GM12878 (cell line): ENCODE measurements at regions not wholly inside any gene's neighbourhood (a gene's known extent, or its start where the extent isn't known, plus 50 kb on each side); places are given as distances from the start of the nearest gene placed in this dataset.

ENCODE experiments used
- ATAC-seq: fragments of 200-7000 bp; cut with Tn5 transposase; 3 replicates; pipeline ENCODE4 v1.9.1; 2020; ENCODE audit warnings: mild to moderate bottlenecking, moderate library complexity
- BruUV-seq: library from RNA; stranded (reverse); fragments of 400-500 nt; replicated peaks from 2 replicates; lab custom pipeline; 2021; lab: Mats Ljungman, UMichigan
- CTCF ChIA-PET: fragments of 300-600 bp; sonication (Branson Sonifier 250); formaldehyde crosslinking; extraction: SDS; loops from one replicate; lab custom pipeline; 2021; ENCODE audit warnings: inconsistent platforms; lab: Yijun Ruan, JAX
- POLR2A ChIA-PET: fragments of 350-600 bp; formaldehyde crosslinking; extraction: SDS; loops from one replicate; lab custom pipeline; 2021; ENCODE audit warnings: inconsistent platforms; lab: Charles Lee
- RAD21 ChIA-PET: fragments of 300-600 bp; sonication (Branson Sonifier 250); formaldehyde crosslinking; loops from one replicate; lab custom pipeline; 2023; ENCODE audit warnings: antibody characterized with exemption; ENCODE audit not compliant: unreplicated experiment; lab: Charles Lee
- SMC1A ChIA-PET: fragments of 300-600 bp; sonication (Branson Sonifier 250); formaldehyde crosslinking; loops from one replicate; lab custom pipeline; 2023; ENCODE audit not compliant: unreplicated experiment, uncharacterized antibody; lab: Charles Lee
- DNase-seq: peaks from one replicate; pipeline ENCODE4 v3.0.0-alpha.2; 2011; ENCODE audit warnings: low read depth, low spot score
- FAIRE-seq: peaks from 3 replicates; lab custom pipeline; 2011; peaks lifted over from hg19 to GRCh38; lab: Jason Lieb, UNC
- H2AFZ ChIP-seq: 2 replicates; pipeline ENCODE4 v1.6.0; 2011; ENCODE audit warnings: low read depth, low read length, control low read depth; ENCODE audit not compliant: control insufficient read depth
- H3K27ac ChIP-seq: 2 replicates; pipeline ENCODE4 v1.5.1; 2011; ENCODE audit warnings: control low read depth; ENCODE audit not compliant: control insufficient read depth, insufficient read depth
- H3K27me3 ChIP-seq, 2 experiments: replicated peaks in 1 of 2; 2 replicates each; pipeline versions ENCODE4 v1.6.0 to v1.6.1; 2011; ENCODE audit warnings: low read length in 1 of 2; ENCODE audit not compliant: control insufficient read depth in 2 of 2, insufficient read depth in 2 of 2
- H3K36me3 ChIP-seq, 2 experiments: 2 replicates each; pipeline ENCODE4 v1.5.1; 2011; ENCODE audit warnings: low read length in 1 of 2; ENCODE audit not compliant: control insufficient read depth in 2 of 2, insufficient read depth in 2 of 2
- H3K4me1 ChIP-seq: 2 replicates; pipeline ENCODE4 v1.6.1; 2011; ENCODE audit warnings: mild to moderate bottlenecking, low read length, moderate library complexity, mixed read lengths; ENCODE audit not compliant: control insufficient read depth, insufficient read depth
- H3K4me2 ChIP-seq: 2 replicates; pipeline ENCODE4 v1.6.0; 2011; ENCODE audit warnings: control low read depth; ENCODE audit not compliant: control insufficient read depth, insufficient read depth
- H3K4me3 ChIP-seq: fragments of 200-600 bp; sonication (generic); 2 replicates; pipeline ENCODE4 v1.5.1; 2016
- H3K79me2 ChIP-seq: 2 replicates; pipeline ENCODE4 v1.6.0; 2011; ENCODE audit warnings: low read length; ENCODE audit not compliant: control insufficient read depth, insufficient read depth
- H3K9ac ChIP-seq: 2 replicates; pipeline ENCODE4 v1.8.0; 2011; ENCODE audit warnings: low read length, control low read depth, mixed read lengths; ENCODE audit not compliant: control insufficient read depth, insufficient read depth
- H3K9me3 ChIP-seq: replicated peaks from 3 replicates; pipeline ENCODE4 v1.5.1; 2011; ENCODE audit warnings: mild to moderate bottlenecking, low read length; ENCODE audit not compliant: control insufficient read depth, insufficient read depth
- H4K20me1 ChIP-seq: 2 replicates; pipeline ENCODE4 v1.6.0; 2011; ENCODE audit not compliant: control insufficient read depth, insufficient read depth
- BCLAF1 ChIP-seq: fragments of 450-650 bp; IDR thresholded peaks from 2 replicates; pipeline ENCODE4 v1.6.1; 2017; ENCODE audit warnings: antibody characterized with exemption, mild to moderate bottlenecking, moderate library complexity
- CREM ChIP-seq: IDR thresholded peaks from 2 replicates; pipeline ENCODE4 v1.6.1; 2014; ENCODE audit warnings: antibody characterized with exemption, low read depth
- ESRRA ChIP-seq: IDR thresholded peaks from 2 replicates; pipeline ENCODE4 v1.6.1; 2012; ENCODE audit warnings: mild to moderate bottlenecking, low read length, improper control_type of control experiment
- HDAC6 ChIP-seq: fragments of 200-600 bp; sonication (generic); IDR thresholded peaks from one replicate; pipeline ENCODE4 v1.8.0; 2017; ENCODE audit warnings: antibody characterized with exemption; ENCODE audit not compliant: unreplicated experiment
- HSF1 ChIP-seq: fragments of 150-350 bp; IDR thresholded peaks from 2 replicates; pipeline ENCODE4 v1.6.1; 2014; ENCODE audit warnings: mild to moderate bottlenecking, low read depth, low read length
- RAD51 ChIP-seq: fragments of 450-650 bp; IDR thresholded peaks from 2 replicates; pipeline ENCODE4 v1.6.1; 2016; ENCODE audit warnings: moderate library complexity, mild to moderate bottlenecking, inconsistent platforms
- SIN3A ChIP-seq: IDR thresholded peaks from 2 replicates; pipeline ENCODE4 v1.6.1; 2012; ENCODE audit warnings: low read depth, low read length, improper control_type of control experiment
- SMC3 ChIP-seq: IDR thresholded peaks from 2 replicates; pipeline ENCODE4 v1.6.1; 2011; ENCODE audit warnings: low read length, improper control_type of control experiment, borderline replicate concordance
- STAT1 ChIP-seq: fragments of 450-650 bp; conservative IDR thresholded peaks from 2 replicates; pipeline ENCODE4 v1.6.1; 2014; ENCODE audit warnings: antibody characterized with exemption, mild to moderate bottlenecking
- SUPT20H ChIP-seq: IDR thresholded peaks from 2 replicates; pipeline ENCODE4 v1.6.1; 2011; ENCODE audit warnings: low read depth, mild to moderate bottlenecking, low read length, moderate library complexity, borderline replicate concordance; ENCODE audit not compliant: control insufficient read depth
- TARDBP ChIP-seq: IDR thresholded peaks from 2 replicates; pipeline ENCODE4 v1.6.1; 2016; ENCODE audit warnings: borderline replicate concordance
- TBL1XR1 ChIP-seq: IDR thresholded peaks from 2 replicates; pipeline ENCODE4 v1.6.1; 2012; ENCODE audit warnings: low read depth, low read length, improper control_type of control experiment
- TCF7 ChIP-seq: IDR thresholded peaks from 2 replicates; pipeline ENCODE4 v1.6.1; 2014; ENCODE audit warnings: antibody characterized with exemption, borderline replicate concordance
- WGBS: methylation state at CpG from one replicate; pipeline ENCODE4 v1.1.6; 2016; ENCODE audit warnings: low lambda C conversion rate; ENCODE audit not compliant: insufficient replicate concordance, insufficient coverage; ENCODE audit errors: missing lambda C conversion rate; 5-methylcytosine and 5-hydroxymethylcytosine counted together
- in situ Hi-C: fragments of 300-500 bp; cut with MboI; formaldehyde crosslinking; loops from 9 replicates; pipeline ENCODE4 v1.14.3; 2018; ENCODE audit warnings: mixed read lengths
- intact Hi-C: fragments of 100-400 bp; cut with micrococcal nuclease; formaldehyde crosslinking; loops from one replicate; pipeline ENCODE4 v1.14.2; 2022; ENCODE audit not compliant: unreplicated experiment

- DNase-seq (no peak), FAIRE-seq (no peak), ATAC-seq (no peak)
- Histone ChIP-seq H3K9me3 (no peaks in the 10 kb centered on the region), H3K9ac (no peak overlapping the region), H2AFZ (no peak overlapping the region), H3K4me2 (no peak overlapping the region), H4K20me1 (no peaks in the 10 kb centered on the region), H3K27me3 (peaks cover 0 to 5% of the 10 kb centered on the region in 2 experiments; a peak in 3 of 4 replicates), H3K36me3 (no peaks in the 10 kb centered on the region), H3K4me1 (no peaks in the 10 kb centered on the region), H3K27ac (no peak overlapping the region), H3K4me3 (no peak overlapping the region), H3K79me2 (no peaks in the 10 kb centered on the region)
- in situ Hi-C loops (no loop called here), intact Hi-C loops (loop anchor here (10.0 kb wide), 1 partner anchor 169 kb away; no protein-coding TSS in a partner anchor)
- ChIA-PET POLR2A (no interaction called here), CTCF (no interaction called here), SMC1A (no interaction called here), RAD21 (no interaction called here)
- BruUV-seq: no TSS peak
- 18% methylated on average over 1 of the region's 1 CpG for WGBS
- TF ChIP-seq CREM (no peak), SUPT20H (no peak), SIN3A (no peak), BCLAF1 (no peak), TARDBP (no peak), TCF7 (no peak), ESRRA (no peak), RAD51 (no peak), SMC3 (no peak), HSF1 (no peak), TBL1XR1 (no peak), STAT1 (no peak), HDAC6 (no peak)
Observed at GRCh38 chr14:61193476-61193875, 87.7 kb downstream of the TMEM30B start.
